ENCODE measurements at regions not wholly inside any gene's neighbourhood (a gene's known extent, or its start where the extent isn't known, plus 50 kb on each side); places are given as distances from the start of the nearest gene placed in this dataset.

- no peak overlapping the region for H2BK120ac ChIP-seq (ENCODE audit: low read depth, low read length, poor library complexity, severe bottlenecking)
- no peak overlapping the region for H3K4me2 ChIP-seq (ENCODE audit: insufficient read depth, insufficient read length, low read length)
- H3K23me2 ChIP-seq (ENCODE audit: insufficient read length, low read depth, low read length, poor library complexity, severe bottlenecking) = no peaks in the 10 kb centered on the region
- H2AK5ac ChIP-seq (ENCODE audit: insufficient read length, low read length) = no peak overlapping the region
- no peak overlapping the region for H4K8ac ChIP-seq (replicated peaks; ENCODE audit: insufficient read length, low read depth, low read length)
- H3K14ac ChIP-seq (ENCODE audit: insufficient read depth, low read length) = no peak overlapping the region
- no peak overlapping the region for H2BK15ac ChIP-seq (ENCODE audit: low read depth, low read length)
- no peaks in the 10 kb centered on the region for H3K9me3 ChIP-seq (ENCODE audit: control insufficient read depth, low read depth, low read length)
- Mint-ChIP-seq H3K4me3 (no peak overlapping the region), H3K36me3 (ENCODE audit: insufficient read depth in 1 of 3, low read depth in 3 of 3) (no peaks in the 10 kb centered on the region), H3K9me3 (no peaks in the 10 kb centered on the region), H3K27me3 (ENCODE audit: low read depth) (no peaks in the 10 kb centered on the region), H3K4me1 (no peaks in the 10 kb centered on the region), H3K27ac (no peak overlapping the region)
- H2BK20ac ChIP-seq (ENCODE audit: low read depth, low read length, poor library complexity, severe bottlenecking) = no peak overlapping the region
- no peak overlapping the region for H3K4ac ChIP-seq (ENCODE audit: low read depth, low read length)
- H3K27ac ChIP-seq (ENCODE audit: insufficient read length, low read depth, low read length) = no peak overlapping the region
- no peak overlapping the region for H3K23ac ChIP-seq (ENCODE audit: insufficient read length, low read depth, low read length)
- no peak for DNase-seq
- H2BK12ac ChIP-seq (ENCODE audit: insufficient read length, low read depth, low read length) = no peak overlapping the region
- H3T11ph ChIP-seq (ENCODE audit: low read length) = no peak overlapping the region
- no peak overlapping the region for H2AFZ ChIP-seq (ENCODE audit: low read length)
- H4K91ac ChIP-seq (ENCODE audit: insufficient read length, low read depth, low read length) = no peak overlapping the region
- H3K79me2 ChIP-seq (ENCODE audit: insufficient read depth, low read length) = no peaks in the 10 kb centered on the region
- H3K79me1 ChIP-seq (ENCODE audit: insufficient read depth, low read depth, low read length, poor library complexity, severe bottlenecking) = no peaks in the 10 kb centered on the region
- H3K9ac ChIP-seq (ENCODE audit: extremely low read depth, insufficient read length, low read length) = no peak overlapping the region
- no peak overlapping the region for H3K18ac ChIP-seq (ENCODE audit: insufficient read length, low read depth, low read length)
- H4K20me1 ChIP-seq (ENCODE audit: control insufficient read depth, insufficient read depth, insufficient read length) = no peaks in the 10 kb centered on the region
- no peak for TF ChIP-seq CTCF (conservative IDR thresholded peaks at IDR 0.05)
- no peak overlapping the region for H2BK5ac ChIP-seq (ENCODE audit: insufficient read length, low read length)
- WGBS (ENCODE audit: extremely low coverage, insufficient read length, low lambda C conversion rate) = no CpG with 5 or more reads among the region's 2 CpGs
- no peaks in the 10 kb centered on the region for H3K4me1 ChIP-seq (ENCODE audit: insufficient read depth, low read length)
- H4K5ac ChIP-seq (ENCODE audit: insufficient read length, low read depth, low read length) = no peak overlapping the region
- H3K27me3 ChIP-seq (ENCODE audit: insufficient read depth, low read length) = no peaks in the 10 kb centered on the region
- H3K56ac ChIP-seq (ENCODE audit: insufficient read length, low read depth, low read length) = no peak overlapping the region
Measured at GRCh38 chr3:84141571-84141970, 817.2 kb upstream of the CADM2 start.
